ENCODE measurements at regions not wholly inside any gene's neighbourhood (a gene's known extent, or its start where the extent isn't known, plus 50 kb on each side); places are given as distances from the start of the nearest gene placed in this dataset.

DNA sequence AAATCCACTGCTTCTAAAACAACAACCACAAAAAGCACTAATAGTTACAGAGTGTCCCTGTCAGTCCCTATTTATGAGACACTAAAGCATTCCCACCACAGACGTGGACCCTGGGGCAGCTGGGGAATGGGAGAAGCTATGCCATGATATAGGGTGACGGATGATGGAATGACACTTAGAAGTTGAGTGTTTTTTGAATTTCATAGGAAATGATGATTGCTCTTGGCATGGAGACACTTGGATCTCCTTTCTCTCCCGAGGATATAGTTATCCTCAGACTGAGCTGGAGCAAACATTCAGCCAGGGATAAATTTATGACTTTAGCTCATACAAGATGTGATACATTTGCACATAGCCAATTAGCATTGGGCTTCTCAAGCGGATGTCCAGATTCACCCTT is 151.2 kb downstream of the EDN3 start:
- no peak for DNase-seq
- Histone ChIP-seq H3K36me3 (no peaks in the 10 kb centered on the region), H3K4me3 (no peak overlapping the region), H3K27me3 (peaks cover 0 to 3% of the 10 kb centered on the region in 2 donors), H3K4me1 (no peaks in the 10 kb centered on the region), H3K9me3 (no peaks in the 10 kb centered on the region), H3K27ac (no peak overlapping the region)
- intact Hi-C loops (cut with DNase I; ENCODE audit: low total_unique reads), result no loop called here
- no peak for TF ChIP-seq POLR2A (IDR thresholded peaks at IDR 0.05)
- TF ChIP-seq, protein P1, sequence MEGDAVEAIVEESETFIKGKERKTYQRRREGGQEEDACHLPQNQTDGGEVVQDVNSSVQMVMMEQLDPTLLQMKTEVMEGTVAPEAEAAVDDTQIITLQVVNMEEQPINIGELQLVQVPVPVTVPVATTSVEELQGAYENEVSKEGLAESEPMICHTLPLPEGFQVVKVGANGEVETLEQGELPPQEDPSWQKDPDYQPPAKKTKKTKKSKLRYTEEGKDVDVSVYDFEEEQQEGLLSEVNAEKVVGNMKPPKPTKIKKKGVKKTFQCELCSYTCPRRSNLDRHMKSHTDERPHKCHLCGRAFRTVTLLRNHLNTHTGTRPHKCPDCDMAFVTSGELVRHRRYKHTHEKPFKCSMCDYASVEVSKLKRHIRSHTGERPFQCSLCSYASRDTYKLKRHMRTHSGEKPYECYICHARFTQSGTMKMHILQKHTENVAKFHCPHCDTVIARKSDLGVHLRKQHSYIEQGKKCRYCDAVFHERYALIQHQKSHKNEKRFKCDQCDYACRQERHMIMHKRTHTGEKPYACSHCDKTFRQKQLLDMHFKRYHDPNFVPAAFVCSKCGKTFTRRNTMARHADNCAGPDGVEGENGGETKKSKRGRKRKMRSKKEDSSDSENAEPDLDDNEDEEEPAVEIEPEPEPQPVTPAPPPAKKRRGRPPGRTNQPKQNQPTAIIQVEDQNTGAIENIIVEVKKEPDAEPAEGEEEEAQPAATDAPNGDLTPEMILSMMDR (IDR thresholded peaks at IDR 0.05), result no peak

- Histone ChIP-seq H3K36me3 (no peaks in the 10 kb centered on the region), H3K9me3 (no peaks in the 10 kb centered on the region), H3K27me3 (peaks cover 0 to 3% of the 10 kb centered on the region in 2 donors), H3K4me1 (no peaks in the 10 kb centered on the region), H3K4me3 (no peak overlapping the region), H3K27ac (no peak overlapping the region)
- DNase-seq, result no peak
- intact Hi-C loops (cut with DNase I; ENCODE audit: low total_unique reads), result no loop called here
- TF ChIP-seq, protein P1 (IDR thresholded peaks at IDR 0.05), result no peak
- TF ChIP-seq POLR2A (IDR thresholded peaks at IDR 0.05), result no peak
Measured at GRCh38 chr20:59452856-59453255, 151.5 kb upstream of the PHACTR3 start.

DNA sequence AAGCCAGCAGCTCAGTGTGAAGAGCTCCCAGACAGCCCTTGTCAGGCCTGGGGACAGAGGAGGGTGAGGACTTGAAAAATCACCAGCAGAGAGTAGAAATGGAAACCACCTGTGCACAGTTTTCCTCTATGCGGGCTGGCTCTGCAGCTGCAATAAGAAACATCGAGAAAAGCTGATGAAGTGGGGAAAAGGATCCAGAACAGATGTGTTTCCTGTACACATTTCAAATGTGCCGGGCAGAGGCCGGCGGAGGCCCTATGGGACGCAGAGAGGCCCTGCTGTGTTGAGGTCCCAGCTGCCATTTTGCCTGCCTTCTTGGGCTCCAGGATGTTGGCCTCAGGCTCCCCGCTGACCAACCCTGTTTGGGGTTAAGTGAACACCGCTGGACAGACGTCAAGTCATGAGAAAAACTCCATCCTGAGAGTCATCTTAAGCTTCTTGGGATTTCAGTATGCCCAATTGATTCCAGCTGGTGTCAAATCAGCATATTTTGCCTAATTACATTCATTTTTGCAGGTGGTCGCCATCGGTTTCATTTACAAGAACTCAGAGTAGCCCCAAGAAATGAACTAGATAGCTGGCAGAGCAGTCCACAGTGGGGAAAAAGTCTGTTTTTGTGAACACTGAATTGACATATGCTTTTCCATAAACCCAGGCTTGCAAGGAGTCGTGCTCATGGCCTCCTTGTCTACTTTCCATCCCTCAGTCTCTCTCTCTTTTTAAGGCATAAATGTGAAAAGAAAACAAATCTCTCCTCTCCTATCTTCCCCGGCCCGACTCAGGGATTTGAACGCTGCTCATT is 150.4 kb upstream of the PHACTR3 start:
- H3K27ac ChIP-seq, result no peak overlapping the region
- no peaks in the 10 kb centered on the region for H3K4me1 ChIP-seq
- intact Hi-C loops (cut with DNase I; ENCODE audit: low total_unique reads), result no loop called here
- H3K9me3 ChIP-seq, result no peaks in the 10 kb centered on the region
- TF ChIP-seq, protein P1 (IDR thresholded peaks at IDR 0.05), result no peak
- TF ChIP-seq POLR2A (IDR thresholded peaks at IDR 0.05), result no peak
- H3K4me3 ChIP-seq, result no peak overlapping the region
- DNase-seq, result no peak
- no peaks in the 10 kb centered on the region for H3K27me3 ChIP-seq
- H3K36me3 ChIP-seq, result no peaks in the 10 kb centered on the region

DNA sequence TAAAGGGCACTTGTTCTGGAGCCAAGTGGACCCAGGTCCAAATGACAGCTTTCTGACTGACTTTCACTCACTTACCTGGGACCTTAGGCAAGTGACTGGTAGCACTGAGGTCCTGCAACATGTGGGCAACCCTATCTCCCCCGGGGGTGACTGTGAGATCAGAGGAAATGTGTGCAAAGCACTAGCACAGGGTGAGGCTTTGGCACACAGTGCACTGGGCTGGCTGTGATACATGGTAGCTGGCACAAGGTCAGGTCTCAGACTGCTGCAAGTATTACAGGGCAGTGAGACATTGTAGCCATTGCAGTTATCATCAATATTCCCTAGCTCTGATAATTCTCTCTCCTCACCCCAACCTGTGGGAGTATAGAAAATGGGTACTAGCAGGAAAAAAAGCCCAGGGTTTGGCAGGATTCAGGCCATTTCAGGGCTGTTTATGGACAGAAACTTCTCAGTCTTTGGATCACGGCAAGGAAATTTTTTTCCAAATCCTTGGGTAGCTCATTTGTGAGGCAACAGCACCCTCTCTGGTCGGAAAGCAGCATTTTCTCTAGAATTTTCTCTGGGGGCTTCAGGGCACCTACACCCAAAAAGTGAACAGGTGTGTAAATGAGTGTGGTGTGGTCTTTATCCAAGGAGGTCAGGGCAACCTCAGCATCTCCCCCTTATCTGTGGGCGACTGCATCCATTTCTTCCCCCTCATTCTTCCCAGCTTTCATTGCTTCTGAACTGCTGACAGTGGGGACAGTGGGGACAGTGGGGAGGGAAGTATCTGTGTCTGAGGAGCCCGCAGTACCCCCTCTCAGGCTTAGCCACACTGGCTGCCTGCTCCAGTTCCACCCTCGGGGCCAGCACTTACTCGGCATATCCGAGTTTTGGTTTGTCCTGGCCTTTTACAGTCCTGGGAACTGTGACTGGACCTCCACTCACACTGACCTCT is 148.7 kb upstream of the PHACTR3 start:
- no peak for TF ChIP-seq POLR2A (IDR thresholded peaks at IDR 0.05)
- TF ChIP-seq, protein P1 (IDR thresholded peaks at IDR 0.05), result peak; percentile 37 to 55 (median 44)
- Histone ChIP-seq H3K9me3 (no peaks in the 10 kb centered on the region), H3K4me3 (no peak overlapping the region), H3K27ac (no peak overlapping the region), H3K36me3 (no peaks in the 10 kb centered on the region), H3K4me1 (no peaks in the 10 kb centered on the region), H3K27me3 (no peaks in the 10 kb centered on the region)
- intact Hi-C loops (cut with DNase I; ENCODE audit: low total_unique reads), result no loop called here
- no peak for DNase-seq
